ENCODE measurements at regions not wholly inside any gene's neighbourhood (a gene's known extent, or its start where the extent isn't known, plus 50 kb on each side); places are given as distances from the start of the nearest gene placed in this dataset.

DNA sequence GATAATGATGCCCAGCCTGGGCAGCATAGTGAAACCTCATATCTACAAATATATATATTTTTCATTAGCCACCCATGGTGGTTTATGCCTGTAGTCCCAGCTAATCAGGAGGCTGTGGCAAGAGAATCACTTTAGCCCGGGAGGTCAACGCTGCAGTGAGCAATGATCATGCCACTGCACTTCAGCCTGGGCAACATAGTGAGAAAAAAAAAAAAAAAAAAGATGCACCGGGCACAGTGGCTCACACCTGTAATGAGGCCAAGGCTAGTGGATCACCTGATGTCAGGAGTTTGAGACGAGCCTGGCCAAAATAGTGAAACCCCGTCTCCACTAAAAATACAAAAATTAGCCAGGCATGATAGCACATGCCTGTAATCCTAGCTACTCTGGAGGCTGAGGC, 50.2 kb upstream of the ADRA1B start:
- H3K36me3 ChIP-seq (ENCODE audit: control insufficient read depth, insufficient read depth, low read length) = no peaks in the 10 kb centered on the region
- H3K9me3 ChIP-seq (ENCODE audit: control insufficient read depth, insufficient read depth, low read length) = no peaks in the 10 kb centered on the region
- H3K4me1 ChIP-seq (ENCODE audit: control insufficient read depth, insufficient read depth, low read length) = no peaks in the 10 kb centered on the region
- no peak overlapping the region for H3K9ac ChIP-seq (ENCODE audit: low read depth, low read length)
- no peaks in the 10 kb centered on the region for H3K27me3 ChIP-seq (ENCODE audit: control insufficient read depth, insufficient read depth, low read length)
- no peak overlapping the region for H3K4me3 ChIP-seq (ENCODE audit: low read depth, low read length)

All from iPS-15b (cell line).